Left kidney (tissue), 1 donor: ENCODE measurements at regions not wholly inside any gene's neighbourhood (a gene's known extent, or its start where the extent isn't known, plus 50 kb on each side); places are given as distances from the start of the nearest gene placed in this dataset.

Experiments
- DNase-seq: peaks from one replicate; pipeline ENCODE4 v3.0.0-alpha.2; 2013

DNA sequence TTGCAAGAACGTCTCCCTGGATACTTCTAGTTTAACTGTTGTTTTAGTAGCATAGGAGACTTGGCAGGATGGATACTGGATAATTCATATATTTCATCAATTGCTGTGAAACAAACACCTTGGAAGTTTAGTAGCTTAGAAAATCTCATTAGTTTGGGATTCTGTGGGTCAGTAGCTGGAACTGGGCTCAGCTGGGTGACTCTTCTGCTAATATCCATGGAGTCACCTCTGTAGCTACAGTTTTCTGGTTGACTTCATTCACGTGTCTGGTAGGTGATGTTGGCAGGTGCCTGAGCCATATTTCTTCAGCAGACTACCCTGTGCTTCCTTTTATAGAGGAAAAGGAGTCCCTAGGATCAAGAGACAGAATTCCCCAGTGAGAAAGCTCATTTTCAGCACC lies 208.9 kb upstream of the PFKP start:
- no peak for DNase-seq

DNA sequence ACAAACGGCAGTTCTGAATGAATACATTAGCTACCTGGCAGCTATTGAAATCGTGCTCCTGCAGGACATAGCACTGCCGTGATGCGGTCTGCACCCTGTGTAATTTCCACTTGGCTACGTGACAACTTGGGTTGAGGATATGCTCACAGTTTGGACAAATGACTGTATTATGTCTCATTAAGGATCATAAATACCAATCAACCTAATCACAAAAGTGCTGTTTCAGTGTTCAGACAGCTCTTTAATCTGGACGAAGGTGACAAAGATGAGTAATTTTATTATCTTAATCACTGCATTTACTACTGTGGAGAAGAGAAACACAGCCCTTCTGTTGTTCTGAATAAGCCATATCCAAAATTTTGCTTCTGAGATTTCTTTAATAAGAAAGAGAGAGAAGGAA lies 210.8 kb upstream of the PFKP start:
- DNase-seq: no peak

DNA sequence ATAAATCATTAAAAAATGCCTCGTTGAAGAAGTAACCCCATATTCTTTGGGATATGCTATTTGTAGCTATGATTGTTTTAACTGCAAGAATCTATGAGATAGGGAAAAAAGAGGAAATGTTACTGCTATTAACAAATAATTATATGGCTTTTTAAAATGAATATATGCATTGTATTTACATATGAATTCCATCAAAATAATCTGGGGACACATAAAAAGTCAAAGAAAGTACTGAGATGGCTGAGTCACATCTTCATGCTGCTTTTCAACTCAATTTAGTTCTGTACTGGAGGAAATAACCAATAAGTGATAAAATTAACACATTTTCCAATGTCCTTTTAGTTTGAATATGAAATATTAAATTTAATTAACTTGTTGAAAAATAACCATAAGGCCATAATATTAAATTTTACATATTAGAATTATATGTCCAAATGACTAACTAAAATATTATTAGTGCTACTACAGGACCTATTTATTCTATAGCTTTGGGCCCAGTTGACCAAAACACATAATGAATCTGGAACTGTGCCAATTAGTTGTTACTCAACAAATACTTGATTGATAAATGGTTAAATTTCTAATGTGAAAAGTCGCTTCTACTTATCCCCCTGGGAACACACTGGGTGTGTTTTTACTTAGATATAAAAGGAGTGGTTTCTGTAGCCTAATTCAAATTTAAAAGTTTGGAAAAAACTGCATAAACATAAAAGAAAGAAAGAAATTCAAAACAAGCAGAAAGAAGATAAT lies 214.6 kb upstream of the PFKP start:
- no peak for DNase-seq

DNA sequence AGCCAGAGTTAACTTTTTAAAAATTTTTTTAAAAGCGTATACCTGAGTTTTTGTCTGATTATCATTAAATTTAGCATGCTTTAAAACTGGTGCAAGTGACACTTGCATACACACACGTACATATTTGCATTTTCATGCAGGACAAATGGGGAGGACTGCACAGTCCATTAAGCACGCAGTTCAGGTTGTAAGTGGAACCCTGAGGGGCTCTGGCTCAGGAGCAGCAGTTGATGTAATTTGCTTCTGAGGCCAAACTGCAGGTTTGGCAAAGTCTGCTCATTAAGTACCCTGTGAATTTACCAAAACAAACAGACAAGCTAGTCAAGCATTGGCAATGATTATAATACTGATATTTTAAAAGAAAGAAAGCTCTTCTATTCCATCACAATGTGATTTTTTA lies 215.8 kb upstream of the PFKP start:
- DNase-seq: no peak

DNA sequence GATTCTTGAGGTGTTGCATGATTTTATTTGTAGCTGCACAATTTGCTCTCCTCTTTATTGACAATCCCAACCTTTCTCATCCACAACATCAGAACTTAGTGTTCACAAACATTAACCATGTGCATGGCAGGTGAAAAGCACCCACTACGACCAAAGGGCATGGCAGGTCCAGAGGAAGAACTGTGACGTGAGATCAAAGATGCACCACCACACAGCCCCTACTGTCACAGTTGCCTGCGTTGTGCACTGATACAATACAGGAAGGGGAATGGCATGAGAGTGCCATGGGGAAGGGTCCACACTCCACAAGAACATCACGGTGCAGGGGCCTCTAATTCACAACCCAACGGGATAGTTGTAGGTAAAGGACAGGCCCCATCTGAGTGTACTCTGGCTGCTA lies 217.1 kb upstream of the PFKP start:
- no peak for DNase-seq

DNA sequence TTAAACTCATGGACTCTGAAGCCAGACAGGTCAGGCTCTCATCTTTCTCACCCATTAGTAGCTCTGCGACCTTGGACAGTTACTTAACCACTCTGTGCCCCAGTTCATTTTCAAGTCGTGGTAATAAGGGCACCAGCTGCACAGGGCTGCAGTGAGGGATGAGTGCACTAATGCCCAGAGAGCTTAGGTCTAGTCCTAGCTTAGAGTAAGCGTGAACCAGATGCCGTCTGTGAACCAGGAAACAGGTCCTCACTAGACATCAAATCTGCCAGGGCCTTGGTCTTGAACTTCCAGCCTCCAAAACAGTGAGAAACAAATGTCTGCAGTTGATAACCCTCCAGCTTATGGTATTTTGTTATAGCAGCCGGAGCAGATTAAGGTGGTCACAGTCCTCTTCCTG lies 222.4 kb upstream of the PFKP start:
- no peak for DNase-seq

DNA sequence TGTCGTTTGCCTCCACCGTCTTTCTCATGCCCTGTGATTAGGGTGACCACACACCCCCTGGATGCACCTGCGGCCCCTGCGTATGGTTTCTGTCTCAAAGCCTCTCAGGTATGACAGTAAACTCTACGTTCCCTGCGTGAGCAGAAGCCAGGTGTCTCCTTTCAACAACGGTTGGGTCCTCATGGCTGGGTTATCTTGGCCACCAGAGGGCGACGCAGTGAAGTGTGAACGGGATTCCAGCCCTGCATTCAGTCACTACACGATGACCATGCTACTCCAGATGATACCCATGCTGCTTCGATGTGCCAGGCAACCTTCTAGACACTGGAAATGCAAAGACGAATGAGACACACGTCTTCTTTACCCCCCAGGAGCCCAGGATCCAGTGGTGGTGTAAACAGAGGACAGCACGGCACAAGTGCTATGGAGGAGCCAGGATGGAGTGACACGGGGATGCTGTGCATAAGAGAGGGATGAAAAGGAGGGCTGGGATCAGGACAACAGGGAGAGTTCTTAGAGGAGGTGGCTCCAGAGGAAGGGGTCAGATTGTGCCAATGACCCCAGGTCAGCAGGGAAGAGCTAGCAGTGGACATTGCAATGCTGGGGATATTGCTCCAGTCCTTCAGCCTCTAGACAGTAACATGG lies 228.1 kb upstream of the PFKP start:
- DNase-seq: peak; percentile 28

DNA sequence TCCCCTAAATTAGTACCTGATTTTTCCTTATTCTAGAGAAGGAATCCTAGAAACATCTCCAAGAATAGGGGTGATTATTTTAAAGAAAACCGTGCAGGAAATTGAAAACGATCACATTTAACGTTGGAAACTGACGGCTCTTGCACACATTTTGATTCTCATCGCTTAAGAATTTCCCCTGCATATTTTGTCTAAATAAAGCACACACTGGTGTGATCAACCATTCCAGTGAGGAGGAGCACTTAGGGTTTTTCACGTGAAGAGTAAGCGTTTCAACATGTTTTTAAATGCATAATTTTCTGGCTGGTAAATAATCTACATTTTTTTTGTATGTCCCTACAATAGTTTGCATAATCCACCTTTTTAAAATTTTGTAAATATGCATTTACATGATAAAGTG lies 229.7 kb upstream of the PFKP start:
- no peak for DNase-seq

DNA sequence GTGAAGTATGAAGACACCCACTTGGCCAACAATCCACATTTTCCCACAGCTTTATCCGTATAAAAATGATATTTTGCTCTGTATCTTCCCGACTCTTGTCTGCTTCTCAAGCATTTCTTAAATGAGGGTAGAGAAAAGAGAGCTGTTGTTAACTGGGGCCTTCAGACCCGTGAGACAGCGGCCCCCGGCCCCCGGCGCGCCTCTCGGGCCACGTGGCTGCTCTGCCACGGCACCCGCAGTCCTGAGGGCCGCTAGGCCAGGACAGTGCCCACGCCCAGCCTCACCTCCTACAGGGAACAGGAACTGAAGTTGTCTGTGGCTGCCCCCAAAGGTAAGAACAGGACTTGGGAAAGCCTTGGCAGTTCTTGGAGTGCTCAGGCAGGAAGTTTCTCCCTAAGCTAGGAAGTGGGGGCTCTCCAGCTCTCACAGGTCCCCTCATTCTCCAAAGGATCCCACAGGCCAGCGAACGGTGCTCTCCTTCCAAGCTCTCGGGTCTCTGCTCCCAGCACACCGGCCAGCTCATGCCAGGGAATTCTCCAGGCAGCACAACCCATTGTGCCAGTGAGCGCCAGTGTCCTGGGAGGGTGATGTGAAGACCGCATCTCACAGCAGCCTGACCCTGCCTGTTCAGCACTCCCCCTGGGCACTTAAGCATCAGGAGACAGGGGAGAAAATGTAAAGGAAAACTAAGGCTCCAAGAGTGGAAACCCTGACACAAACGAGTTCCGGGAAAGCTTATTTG lies 230.3 kb upstream of the PFKP start:
- no peak for DNase-seq

DNA sequence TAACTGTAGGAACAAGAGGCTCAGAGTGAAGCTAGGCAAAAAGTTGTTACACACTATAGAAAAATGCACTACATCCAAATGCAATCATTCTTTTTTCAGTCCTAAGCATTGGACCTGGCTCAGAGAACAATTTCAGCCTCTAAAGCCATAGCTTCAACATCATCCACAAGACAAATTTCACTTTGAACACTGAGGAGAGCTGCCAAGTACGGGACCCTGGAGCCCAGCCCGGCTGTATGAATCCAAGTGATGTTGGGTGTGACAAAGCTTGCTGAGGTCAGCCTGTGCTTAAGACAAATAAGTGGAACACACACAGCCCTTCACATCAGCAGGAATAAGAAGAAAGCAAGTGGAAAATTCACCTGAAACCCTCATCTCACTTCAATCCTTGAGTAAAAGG lies 233.1 kb upstream of the PFKP start:
- DNase-seq: no peak

DNA sequence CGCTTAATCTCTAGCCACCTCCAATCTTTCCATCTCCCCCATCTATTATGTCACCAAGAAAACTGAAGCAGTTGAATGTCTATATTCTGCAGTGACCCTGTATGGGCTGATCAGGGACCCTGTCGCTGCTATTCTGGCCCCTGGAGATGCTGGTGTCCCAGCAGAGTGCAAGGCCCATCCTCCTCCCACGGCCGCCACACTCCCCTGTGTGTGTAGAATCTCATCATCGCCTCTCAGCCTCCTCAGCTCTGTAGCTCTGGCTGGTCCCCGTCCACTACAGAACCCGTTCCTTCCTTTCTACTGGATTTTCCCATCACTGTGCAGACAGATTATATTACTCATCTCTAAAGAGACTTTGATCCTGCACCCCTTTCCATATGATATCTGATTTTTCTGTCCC lies 235.8 kb upstream of the PFKP start:
- DNase-seq: no peak

DNA sequence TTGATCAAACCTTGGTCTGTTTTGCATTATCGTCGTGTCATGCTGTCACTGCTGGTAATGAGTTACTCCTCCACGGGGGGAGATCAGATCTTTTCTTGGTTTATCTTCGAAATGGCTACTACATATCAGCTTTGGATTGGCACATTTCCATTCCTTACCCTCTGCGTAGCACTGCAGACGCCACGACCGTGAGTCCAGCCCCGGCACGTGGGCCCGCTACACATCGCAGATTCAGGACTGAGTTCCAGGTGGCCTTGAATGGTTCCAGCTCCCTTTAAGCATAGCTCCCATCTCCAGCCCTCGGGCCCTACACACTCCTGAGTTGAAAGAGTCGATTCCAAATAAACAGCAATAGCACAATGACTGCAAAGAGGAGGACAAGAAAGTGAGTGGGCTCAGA lies 238.6 kb upstream of the PFKP start:
- DNase-seq: no peak

DNA sequence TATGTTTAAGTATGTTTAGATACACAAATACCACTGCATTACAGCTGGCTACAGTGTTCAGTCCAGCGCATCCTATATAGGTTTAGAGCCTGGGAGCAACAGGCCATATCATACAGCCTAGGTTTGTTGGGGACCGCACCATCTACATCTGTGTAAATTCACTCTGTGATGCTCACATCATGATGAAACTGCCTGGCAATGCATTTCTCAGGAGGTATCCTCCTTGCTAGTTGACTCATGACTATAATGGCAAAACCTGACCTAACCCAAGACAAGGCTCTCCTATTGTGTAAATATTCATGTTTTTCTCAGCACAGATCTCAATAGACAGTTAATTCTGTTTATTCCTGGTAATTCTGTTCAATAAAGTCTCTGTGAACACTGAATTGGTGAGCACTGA lies 240.7 kb upstream of the PFKP start:
- DNase-seq: no peak

DNA sequence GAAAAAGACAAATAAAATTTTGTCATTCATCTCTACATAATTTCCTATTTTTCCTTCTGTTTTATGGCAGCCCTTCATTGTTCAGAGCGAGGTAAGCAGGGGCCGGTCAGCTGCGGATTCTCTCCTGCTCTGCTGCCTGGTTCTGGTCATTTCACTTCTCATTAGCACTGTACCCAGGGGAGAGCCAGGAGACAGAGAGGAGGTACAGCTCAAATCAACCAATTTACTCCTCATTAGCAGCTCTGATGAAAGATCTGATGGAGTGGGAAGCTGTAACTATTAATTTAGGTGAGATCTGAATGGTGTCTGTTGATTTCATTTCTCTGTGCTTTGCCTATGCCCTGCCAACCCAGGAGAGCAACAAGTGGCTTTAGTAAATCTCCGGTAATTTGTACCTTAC lies 241.5 kb upstream of the PFKP start:
- DNase-seq: no peak

DNA sequence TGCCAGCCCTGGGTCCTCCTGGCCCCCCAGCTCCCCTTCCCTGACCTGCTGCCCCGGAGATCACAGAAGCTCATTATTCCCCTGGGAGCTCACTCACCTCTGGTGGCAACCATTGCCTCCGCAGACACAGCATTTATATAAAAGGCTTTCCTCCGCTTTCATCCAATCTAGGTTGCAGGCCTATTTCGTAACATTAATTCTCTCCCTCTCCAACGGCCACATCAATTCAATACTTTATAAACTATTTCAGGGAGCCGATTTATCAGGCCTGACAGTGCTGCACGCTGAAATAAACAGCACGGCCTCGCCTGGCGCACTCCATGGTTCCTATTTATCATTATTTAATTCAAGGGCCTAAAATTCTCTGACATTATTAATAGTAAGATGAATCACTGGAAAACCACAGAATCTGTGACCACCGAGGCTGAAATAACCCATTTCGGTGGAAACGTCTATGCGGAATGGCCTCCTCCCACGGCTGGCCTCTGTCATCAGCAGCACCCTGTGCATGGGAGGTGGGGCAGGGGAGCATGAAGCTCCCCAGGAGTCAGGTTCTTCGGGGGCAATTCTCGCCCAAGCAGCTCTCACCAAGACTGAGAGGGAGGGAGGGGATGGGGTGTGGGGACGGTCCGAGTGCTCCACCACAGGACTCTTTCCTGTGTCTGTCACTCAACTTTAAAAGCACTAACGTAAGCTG lies 249.3 kb upstream of the PFKP start:
- DNase-seq: no peak

DNA sequence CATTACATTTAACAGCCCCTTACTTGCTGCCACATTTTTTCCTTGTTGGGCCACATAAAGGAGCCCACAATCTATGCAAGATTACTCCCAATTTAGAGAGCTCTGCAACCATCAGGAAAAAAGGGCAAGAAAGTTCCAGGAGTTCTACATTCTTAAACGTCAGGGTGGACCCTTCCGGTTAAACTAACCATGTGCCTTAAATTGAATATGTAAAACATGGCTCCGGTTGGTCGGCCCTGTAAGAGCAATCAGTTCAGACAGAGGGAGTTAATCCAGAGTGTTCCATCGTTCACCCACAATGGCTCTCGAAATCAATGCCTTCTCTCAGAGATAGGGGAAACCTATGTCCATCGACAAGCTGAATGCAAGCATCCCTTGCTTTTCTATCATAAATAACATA lies 253.7 kb upstream of the PFKP start:
- no peak for DNase-seq

DNA sequence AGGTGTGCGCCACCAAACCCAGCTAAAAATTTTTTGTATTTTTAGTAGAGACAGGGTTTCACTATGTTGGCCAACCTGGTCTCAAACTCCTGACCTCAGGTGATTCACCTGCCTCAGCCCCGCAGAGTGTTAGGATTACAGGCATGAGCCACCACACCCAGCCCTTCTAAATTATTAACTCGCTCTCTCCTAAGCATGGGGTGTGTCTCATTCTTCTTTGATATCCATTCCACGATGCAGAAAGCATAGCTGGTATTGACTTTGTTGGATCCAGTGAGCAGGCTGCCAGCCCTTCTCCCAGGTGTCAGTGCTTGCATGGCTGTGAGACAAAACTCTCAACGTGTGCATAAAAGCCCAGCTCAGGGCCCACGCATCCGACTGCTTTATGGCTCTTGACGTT lies 254.1 kb upstream of the PFKP start:
- DNase-seq: no peak

DNA sequence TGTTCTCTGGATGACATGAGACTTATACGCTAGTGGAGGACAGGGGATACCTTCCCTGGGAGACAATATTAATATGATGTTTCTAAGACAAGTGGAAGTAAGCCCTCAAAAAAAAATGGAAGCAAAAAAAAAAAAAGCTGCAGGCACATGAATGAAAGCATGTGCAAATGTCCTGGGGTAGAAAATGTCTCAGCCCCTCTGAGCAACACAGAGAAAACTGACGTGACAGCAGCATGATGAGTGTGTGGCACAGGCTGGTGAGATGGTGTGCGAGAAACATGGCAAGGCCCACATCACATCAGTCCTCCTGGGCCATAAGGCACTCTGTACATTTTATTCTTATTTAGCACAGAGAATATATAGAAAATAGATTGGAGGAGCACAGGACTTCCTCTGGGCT lies 254.7 kb upstream of the PFKP start:
- no peak for DNase-seq

DNA sequence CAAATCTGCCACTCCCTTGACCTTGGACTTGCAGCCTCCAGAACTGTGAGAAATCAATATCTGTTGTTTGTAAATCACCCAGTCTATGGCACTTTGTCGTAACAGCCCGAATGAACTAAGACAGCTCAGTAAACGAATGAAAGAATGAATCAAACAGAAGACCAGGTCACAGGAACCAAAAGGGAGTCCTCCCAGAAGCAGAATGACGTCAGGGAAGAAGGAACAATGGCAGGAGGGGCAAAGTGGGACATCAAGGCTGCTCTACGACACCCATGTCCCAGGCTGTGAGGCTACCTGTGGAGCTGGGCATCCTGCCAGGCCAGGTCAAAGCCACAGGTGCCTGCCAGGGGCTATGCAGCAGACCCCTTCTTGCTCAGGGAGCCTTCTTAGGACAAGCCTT lies 267.2 kb upstream of the PFKP start:
- no peak for DNase-seq

DNA sequence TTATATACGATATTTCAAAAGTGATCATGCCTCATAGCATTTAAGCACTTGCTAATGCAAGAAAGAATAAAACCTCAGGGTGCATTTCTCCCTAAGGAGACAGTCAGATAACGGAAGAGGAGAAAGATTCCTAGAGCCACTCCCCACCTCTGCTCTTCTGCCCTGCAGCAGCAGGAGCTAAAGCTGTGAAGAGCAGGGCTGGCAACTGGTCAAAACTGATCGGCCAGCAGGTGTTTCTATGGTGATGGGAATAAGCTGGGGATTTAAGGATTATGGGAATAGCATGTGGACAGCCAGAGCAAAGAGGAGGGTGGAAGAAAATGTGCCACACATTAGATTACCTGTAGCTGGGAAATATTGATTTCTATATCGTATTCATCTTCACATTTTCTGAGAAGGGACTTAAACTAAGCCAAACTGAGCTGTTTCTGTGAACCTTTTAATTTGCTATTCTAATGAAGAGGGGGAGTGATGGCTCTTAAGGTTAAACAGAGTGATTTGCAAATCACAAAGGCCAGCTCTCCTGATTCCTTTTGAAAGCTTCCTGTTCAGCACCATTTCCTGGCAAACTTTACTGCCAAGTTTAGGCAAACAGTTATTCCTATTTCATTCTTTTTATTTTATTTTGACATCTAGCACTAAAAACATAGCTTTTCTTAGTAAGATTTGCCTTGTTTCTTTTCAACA lies 268.9 kb upstream of the PFKP start:
- DNase-seq: no peak

DNA sequence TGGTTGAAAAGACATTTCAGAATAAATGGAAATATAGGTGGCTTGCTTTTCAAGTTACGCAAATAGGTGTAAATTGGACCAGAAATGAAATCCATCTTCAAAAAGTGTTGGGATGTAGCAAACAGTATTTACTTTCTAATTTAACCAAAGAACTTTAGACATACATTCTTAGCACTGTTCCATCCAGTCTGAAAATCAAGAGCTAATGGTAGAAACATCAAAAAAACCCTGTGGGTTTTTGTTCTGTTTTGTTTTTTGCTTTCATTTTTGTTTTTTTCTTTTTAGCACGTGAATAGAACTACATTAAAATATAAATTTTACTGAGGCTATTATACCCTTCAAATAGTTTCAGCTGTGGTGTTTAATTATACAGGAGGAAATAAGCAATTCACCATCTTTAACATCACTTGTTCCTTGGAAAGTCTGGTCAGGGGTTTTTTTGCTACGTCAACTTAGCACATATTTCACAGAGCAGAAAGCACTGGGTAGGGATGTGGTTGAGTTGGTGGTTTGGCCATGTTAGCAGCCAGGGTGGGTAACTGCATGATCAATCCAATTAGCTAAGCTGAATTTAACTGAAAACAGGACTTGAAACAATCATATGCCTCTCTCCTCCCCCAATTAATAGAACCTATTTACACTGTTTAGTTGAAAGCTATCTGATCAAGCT lies 275.4 kb upstream of the PFKP start:
- DNase-seq: no peak
